ENCODE measurements at regions not wholly inside any gene's neighbourhood (a gene's known extent, or its start where the extent isn't known, plus 50 kb on each side); places are given as distances from the start of the nearest gene placed in this dataset.

- TF ChIP-seq CTCF (IDR thresholded peaks at IDR 0.05; ENCODE audit: insufficient read depth, low read length, poor library complexity, severe bottlenecking) (no peak), EZH2phosphoT487 (conservative IDR thresholded peaks at IDR 0.05; ENCODE audit: low read length) (no peak)
Measured at GRCh38 chr14:101074196-101075024, 170.9 kb upstream of the RTL1 start.
